Peyer's patch (tissue), 4 donors: ENCODE measurements at regions not wholly inside any gene's neighbourhood (a gene's known extent, or its start where the extent isn't known, plus 50 kb on each side); places are given as distances from the start of the nearest gene placed in this dataset.

Experiments used
- DNase-seq, 3 donors: peaks; one replicate each; pipeline ENCODE4 v3.0.0-alpha.2; 2017 to 2019
- H3K27ac ChIP-seq, 4 donors: fragments of 200-600 bp; sonication (generic); one replicate each; pipeline ENCODE4 v1.5.1; 2016 to 2019
- H3K27me3 ChIP-seq, 2 donors: fragments of 200-600 bp; sonication (generic); one replicate each; pipeline ENCODE4 v1.5.1; 2019
- H3K36me3 ChIP-seq, 3 donors: fragments of 200-600 bp; sonication (generic); one replicate each; pipeline ENCODE4 v1.5.1; 2016 to 2019
- H3K4me1 ChIP-seq, 4 donors: fragments of 200-600 bp; sonication (generic); one replicate each; pipeline ENCODE4 v1.5.1; 2016 to 2019
- H3K4me3 ChIP-seq, 4 donors: fragments of 200-600 bp; sonication (generic); 1 replicate in 3 of 4; 2 replicates in 1 of 4; pipeline ENCODE4 v1.5.1; 2016 to 2019; ENCODE audit warnings: mild to moderate bottlenecking in 1 of 4
- H3K9me3 ChIP-seq, 4 donors: fragments of 200-600 bp; sonication (generic); one replicate each; pipeline ENCODE4 v1.5.1; 2016 to 2019; ENCODE audit warnings: mild to moderate bottlenecking in 1 of 4
- POLR2A ChIP-seq, 2 donors: fragments of 450-650 bp; IDR thresholded peaks; one replicate each; pipeline ENCODE4 v1.5.1; 2017; ENCODE audit warnings: antibody characterized with exemption in 2 of 2, mild to moderate bottlenecking in 2 of 2, moderate library complexity in 2 of 2
- TF ChIP-seq, protein P1 (sequence below), 6 experiments: fragments of 450-650 bp in 4 of 6; fragments of 200-600 bp in 2 of 6; sonication (generic) in 1 of 6; IDR thresholded peaks; one replicate each; pipeline ENCODE4 v1.5.1; 2017 to 2019; ENCODE audit warnings: antibody characterized with exemption in 6 of 6, mild to moderate bottlenecking in 3 of 6, moderate library complexity in 1 of 6

DNA sequence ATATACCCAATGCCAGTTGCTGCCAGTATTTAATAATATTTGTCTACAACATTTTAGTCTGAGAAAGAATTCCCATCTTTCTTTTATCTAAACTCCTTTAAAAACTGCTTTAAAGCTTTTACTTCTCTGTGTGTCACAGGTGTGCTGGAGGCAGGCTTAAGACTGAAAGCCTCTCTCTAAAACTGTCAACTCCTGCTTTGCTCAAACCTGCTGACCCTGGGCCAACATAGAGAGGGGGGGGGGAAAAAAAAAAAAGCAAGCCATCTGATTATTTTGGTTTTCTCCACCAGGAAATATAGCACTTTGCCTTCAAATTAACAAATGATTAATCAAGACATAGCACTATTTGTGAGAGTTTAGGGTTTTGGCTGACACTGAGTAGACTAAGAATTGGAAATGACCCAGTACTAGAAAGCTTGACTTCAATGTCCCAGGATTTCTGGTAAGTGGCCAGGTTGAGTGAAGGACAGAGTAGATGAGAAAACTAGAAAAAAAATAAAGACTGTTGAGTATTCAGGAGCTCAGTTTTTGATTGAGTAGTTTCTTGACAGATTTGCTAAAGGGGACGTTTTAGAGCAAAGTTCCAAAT is 357.0 kb upstream of the FLRT2 start:
- Histone ChIP-seq H3K27me3 (no peaks in the 10 kb centered on the region), H3K4me3 (no peak overlapping the region), H3K27ac (no peak overlapping the region), H3K36me3 (no peaks in the 10 kb centered on the region), H3K4me1 (no peaks in the 10 kb centered on the region), H3K9me3 (no peaks in the 10 kb centered on the region)
- no peak for TF ChIP-seq POLR2A (IDR thresholded peaks at IDR 0.05)
- TF ChIP-seq, protein P1, sequence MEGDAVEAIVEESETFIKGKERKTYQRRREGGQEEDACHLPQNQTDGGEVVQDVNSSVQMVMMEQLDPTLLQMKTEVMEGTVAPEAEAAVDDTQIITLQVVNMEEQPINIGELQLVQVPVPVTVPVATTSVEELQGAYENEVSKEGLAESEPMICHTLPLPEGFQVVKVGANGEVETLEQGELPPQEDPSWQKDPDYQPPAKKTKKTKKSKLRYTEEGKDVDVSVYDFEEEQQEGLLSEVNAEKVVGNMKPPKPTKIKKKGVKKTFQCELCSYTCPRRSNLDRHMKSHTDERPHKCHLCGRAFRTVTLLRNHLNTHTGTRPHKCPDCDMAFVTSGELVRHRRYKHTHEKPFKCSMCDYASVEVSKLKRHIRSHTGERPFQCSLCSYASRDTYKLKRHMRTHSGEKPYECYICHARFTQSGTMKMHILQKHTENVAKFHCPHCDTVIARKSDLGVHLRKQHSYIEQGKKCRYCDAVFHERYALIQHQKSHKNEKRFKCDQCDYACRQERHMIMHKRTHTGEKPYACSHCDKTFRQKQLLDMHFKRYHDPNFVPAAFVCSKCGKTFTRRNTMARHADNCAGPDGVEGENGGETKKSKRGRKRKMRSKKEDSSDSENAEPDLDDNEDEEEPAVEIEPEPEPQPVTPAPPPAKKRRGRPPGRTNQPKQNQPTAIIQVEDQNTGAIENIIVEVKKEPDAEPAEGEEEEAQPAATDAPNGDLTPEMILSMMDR (IDR thresholded peaks at IDR 0.05): no peak
- DNase-seq: no peak

DNA sequence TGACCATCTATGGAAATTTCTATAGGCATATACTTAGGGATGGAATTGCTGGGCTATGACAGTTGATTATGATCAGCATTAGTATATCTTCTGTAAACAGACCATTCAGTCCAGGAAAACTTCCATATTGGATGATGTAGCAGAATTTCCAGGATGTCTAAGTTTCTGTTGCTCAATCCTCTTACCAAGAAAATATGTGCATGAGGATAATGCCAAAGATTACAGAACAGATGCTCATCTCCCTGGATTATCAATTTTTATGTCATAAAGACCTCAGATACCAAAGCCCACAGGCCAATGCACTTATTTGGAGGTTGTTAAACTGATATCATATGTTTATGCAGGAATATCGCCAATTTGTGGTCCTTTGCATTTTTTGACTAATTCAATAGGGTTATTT is 354.4 kb upstream of the FLRT2 start:
- no peak for DNase-seq
- Histone ChIP-seq H3K36me3 (no peaks in the 10 kb centered on the region), H3K27me3 (no peaks in the 10 kb centered on the region)

DNA sequence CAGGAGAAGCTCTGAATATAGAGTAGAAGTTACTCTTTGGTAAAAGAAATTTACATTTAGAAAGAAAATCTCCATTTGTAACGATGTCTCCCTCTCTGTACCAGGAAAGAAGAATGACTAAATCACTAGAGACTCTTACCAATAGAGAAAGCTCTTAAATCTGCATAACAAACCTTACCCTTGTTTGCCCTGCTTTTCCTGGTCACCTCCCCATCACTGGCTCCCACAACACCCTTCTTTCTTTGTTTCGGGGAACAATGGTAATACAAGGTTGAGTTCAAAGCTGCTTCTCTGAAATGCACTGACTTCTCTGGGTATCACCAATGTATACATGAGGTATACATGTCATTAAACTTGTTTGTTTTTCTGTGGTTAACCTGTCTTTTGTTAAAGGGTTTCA is 351.1 kb upstream of the FLRT2 start:
- TF ChIP-seq, protein P1 (IDR thresholded peaks at IDR 0.05): no peak
- TF ChIP-seq POLR2A (IDR thresholded peaks at IDR 0.05): no peak
- DNase-seq: no peak
- no peak overlapping the region for H3K27ac ChIP-seq
- no peaks in the 10 kb centered on the region for H3K4me1 ChIP-seq
- H3K27me3 ChIP-seq: no peaks in the 10 kb centered on the region
- no peaks in the 10 kb centered on the region for H3K36me3 ChIP-seq
- no peak overlapping the region for H3K4me3 ChIP-seq
- H3K9me3 ChIP-seq: no peaks in the 10 kb centered on the region

More for the DNA sequence above, 354.4 kb upstream of the FLRT2 start:
- TF ChIP-seq, protein P1 (IDR thresholded peaks at IDR 0.05): no peak
- TF ChIP-seq POLR2A (IDR thresholded peaks at IDR 0.05): no peak
- Histone ChIP-seq H3K9me3 (no peaks in the 10 kb centered on the region), H3K4me3 (no peak overlapping the region), H3K27ac (no peak overlapping the region), H3K4me1 (no peaks in the 10 kb centered on the region)

DNA sequence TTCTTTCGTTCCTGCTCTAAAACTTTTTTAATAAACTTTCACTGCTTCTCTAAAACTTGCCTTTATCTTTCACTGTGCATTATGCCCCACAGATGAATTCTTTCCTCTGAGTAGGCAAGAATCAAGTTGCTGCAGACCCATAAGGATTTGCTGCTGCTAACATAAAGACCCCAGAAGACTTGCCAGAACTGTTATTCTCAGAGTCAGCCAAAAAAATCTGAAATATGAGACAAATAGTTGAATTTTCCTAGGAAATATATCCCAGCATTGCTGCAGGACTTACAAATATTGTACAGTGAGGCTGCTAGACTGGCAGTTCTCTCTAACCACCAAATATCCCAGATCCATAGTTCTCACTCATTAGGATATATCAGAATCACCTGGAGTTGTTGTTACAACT is 349.1 kb upstream of the FLRT2 start:
- H3K4me3 ChIP-seq: no peak overlapping the region
- TF ChIP-seq, protein P1 (IDR thresholded peaks at IDR 0.05): no peak
- TF ChIP-seq POLR2A (IDR thresholded peaks at IDR 0.05): no peak
- no peaks in the 10 kb centered on the region for H3K27me3 ChIP-seq
- no peak for DNase-seq
- no peaks in the 10 kb centered on the region for H3K9me3 ChIP-seq
- no peak overlapping the region for H3K27ac ChIP-seq
- H3K36me3 ChIP-seq: no peaks in the 10 kb centered on the region
- no peaks in the 10 kb centered on the region for H3K4me1 ChIP-seq

DNA sequence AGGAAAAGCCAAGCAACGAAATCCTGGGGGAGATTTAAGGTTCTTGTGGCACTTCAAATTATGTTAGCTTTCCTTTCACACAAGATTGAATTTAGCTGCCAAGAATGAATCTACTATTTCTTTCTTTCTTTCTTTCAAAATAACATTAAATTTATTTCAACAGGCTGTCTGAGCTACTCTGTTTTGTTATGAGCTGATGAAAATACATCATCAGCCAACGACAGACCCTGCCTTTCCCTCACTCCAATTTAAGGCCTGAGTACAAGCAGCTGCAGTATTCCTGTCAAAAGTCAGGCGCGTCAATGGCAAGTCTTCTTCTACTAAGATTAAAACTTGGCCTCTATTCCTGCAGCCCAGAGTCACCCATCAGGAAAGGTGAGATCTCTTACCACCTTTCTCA is 347.7 kb upstream of the FLRT2 start:
- H3K9me3 ChIP-seq: no peaks in the 10 kb centered on the region
- H3K4me3 ChIP-seq: no peak overlapping the region
- no peak overlapping the region for H3K27ac ChIP-seq
- H3K27me3 ChIP-seq: no peaks in the 10 kb centered on the region
- no peaks in the 10 kb centered on the region for H3K4me1 ChIP-seq
- DNase-seq: no peak
- TF ChIP-seq, protein P1 (IDR thresholded peaks at IDR 0.05): no peak
- no peak for TF ChIP-seq POLR2A (IDR thresholded peaks at IDR 0.05)
- H3K36me3 ChIP-seq: no peaks in the 10 kb centered on the region

DNA sequence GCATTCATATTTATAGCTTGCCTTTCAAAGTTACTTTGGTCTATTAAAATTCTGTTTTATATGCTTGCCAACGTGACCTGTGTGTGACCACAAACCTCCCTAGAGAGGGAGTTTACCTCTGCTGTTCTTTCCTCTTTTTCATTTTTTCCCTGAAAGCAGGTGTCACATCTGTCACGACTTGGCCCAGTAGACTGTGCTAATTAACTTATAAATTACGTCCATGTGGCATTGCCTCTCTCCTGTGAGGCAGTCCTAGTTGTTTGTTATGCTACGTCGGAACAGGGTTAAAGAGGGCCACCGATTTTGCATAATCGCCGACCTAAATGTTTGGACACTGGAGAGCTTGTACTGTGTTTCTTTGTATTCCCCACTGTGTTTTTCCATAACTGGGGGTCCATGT is 343.9 kb upstream of the FLRT2 start:
- DNase-seq: no peak
- H3K9me3 ChIP-seq: no peaks in the 10 kb centered on the region
- H3K27me3 ChIP-seq: no peaks in the 10 kb centered on the region
- no peak overlapping the region for H3K4me3 ChIP-seq
- H3K36me3 ChIP-seq: no peaks in the 10 kb centered on the region
- H3K27ac ChIP-seq: no peak overlapping the region
- no peak for TF ChIP-seq POLR2A (IDR thresholded peaks at IDR 0.05)
- TF ChIP-seq, protein P1 (IDR thresholded peaks at IDR 0.05): no peak
- H3K4me1 ChIP-seq: no peaks in the 10 kb centered on the region
